Lower leg skin (tissue), 4 donors: ENCODE measurements at regions not wholly inside any gene's neighbourhood (a gene's known extent, or its start where the extent isn't known, plus 50 kb on each side); places are given as distances from the start of the nearest gene placed in this dataset.
"Not testable (repeated sequence)": the region's sequence is repeated elsewhere in the genome, so short reads cannot be mapped to it uniquely, and the experiment has no call there.

Experiments used
- DNase-seq, 2 donors: peaks; one replicate each; pipeline ENCODE4 v3.0.0-alpha.2; 2019; ENCODE audit warnings: low spot score in 2 of 2
- H3K4me3 ChIP-seq: fragments of 200-600 bp; sonication (generic); 2 replicates; pipeline ENCODE4 v1.5.1; 2017; ENCODE audit warnings: mild to moderate bottlenecking, low read depth; ENCODE audit not compliant: poor library complexity, severe bottlenecking
- POLR2A ChIP-seq, 2 donors: fragments of 450-650 bp; IDR thresholded peaks; one replicate each; pipeline ENCODE4 v1.6.1; 2016 to 2017; ENCODE audit warnings: antibody characterized with exemption in 2 of 2, mild to moderate bottlenecking in 1 of 2, moderate library complexity in 1 of 2
- WGBS, 2 donors: methylation state at CpG; one replicate each; pipeline ENCODE4 v1.1.5; 2018; 5-methylcytosine and 5-hydroxymethylcytosine counted together
- intact Hi-C: fragments of 100-400 bp; cut with DNase I; formaldehyde crosslinking; loops from one replicate; pipeline ENCODE4 v1.15.0; 2023; ENCODE audit warnings: low total_unique reads
- TF ChIP-seq, protein P1 (sequence below), 3 donors: fragments of 450-650 bp; IDR thresholded peaks; one replicate each; pipeline ENCODE4 v1.5.1; 2016; ENCODE audit warnings: antibody characterized with exemption in 3 of 3, mild to moderate bottlenecking in 3 of 3, moderate library complexity in 2 of 3

DNA sequence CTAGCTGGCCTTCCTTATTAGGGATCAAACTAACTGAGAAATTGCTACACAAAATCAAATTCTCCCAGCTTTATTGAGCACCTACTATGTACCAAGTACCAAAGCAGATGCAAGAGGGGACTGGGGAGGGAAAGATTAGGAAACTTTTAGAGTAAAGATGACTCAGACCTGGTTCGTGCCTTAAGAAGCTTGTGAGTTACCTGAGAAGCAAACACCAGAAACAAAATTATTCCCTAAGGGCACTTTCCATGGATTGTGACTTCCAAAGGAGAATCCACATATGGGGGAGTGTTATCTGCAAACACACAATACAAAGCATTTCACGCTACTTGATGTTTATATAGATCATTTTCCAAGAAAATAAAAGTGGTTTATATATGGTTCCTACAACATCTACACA, 326.9 kb upstream of the HNRNPA3 start:
- 50 to 64% methylated on average over 2 of the region's 2 CpGs for WGBS, 2 donors
- no peak for TF ChIP-seq POLR2A (IDR thresholded peaks at IDR 0.05)
- TF ChIP-seq, protein P1, sequence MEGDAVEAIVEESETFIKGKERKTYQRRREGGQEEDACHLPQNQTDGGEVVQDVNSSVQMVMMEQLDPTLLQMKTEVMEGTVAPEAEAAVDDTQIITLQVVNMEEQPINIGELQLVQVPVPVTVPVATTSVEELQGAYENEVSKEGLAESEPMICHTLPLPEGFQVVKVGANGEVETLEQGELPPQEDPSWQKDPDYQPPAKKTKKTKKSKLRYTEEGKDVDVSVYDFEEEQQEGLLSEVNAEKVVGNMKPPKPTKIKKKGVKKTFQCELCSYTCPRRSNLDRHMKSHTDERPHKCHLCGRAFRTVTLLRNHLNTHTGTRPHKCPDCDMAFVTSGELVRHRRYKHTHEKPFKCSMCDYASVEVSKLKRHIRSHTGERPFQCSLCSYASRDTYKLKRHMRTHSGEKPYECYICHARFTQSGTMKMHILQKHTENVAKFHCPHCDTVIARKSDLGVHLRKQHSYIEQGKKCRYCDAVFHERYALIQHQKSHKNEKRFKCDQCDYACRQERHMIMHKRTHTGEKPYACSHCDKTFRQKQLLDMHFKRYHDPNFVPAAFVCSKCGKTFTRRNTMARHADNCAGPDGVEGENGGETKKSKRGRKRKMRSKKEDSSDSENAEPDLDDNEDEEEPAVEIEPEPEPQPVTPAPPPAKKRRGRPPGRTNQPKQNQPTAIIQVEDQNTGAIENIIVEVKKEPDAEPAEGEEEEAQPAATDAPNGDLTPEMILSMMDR (IDR thresholded peaks at IDR 0.05), result no peak
- no peak overlapping the region for H3K4me3 ChIP-seq
- no peak for DNase-seq
- intact Hi-C loops, result no loop called here

DNA sequence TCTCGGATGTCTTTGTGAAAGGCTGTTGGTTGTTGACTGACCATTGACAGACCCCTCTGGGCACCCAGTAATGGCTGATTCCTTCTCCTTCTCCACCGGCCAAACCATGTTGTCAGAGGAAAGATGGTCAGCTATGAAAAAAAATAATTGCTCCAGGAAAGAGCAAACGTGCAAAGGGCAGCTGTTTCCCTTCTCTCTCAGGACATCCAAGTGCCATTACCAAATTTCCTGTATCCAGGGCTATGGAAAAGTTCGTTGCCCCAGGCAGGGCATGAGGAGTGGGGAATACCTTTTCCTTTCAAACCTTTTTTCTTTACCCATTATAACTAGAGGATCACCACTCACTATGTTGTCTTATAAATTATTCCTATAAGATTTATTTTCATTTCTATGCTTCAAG, 321.5 kb upstream of the HNRNPA3 start:
- intact Hi-C loops, result no loop called here
- WGBS, 2 donors, result 33 to 36% methylated on average over 4 of the region's 4 CpGs
- no peak for DNase-seq
- no peak for TF ChIP-seq POLR2A (IDR thresholded peaks at IDR 0.05)
- TF ChIP-seq, protein P1 (IDR thresholded peaks at IDR 0.05), result no peak
- no peak overlapping the region for H3K4me3 ChIP-seq

DNA sequence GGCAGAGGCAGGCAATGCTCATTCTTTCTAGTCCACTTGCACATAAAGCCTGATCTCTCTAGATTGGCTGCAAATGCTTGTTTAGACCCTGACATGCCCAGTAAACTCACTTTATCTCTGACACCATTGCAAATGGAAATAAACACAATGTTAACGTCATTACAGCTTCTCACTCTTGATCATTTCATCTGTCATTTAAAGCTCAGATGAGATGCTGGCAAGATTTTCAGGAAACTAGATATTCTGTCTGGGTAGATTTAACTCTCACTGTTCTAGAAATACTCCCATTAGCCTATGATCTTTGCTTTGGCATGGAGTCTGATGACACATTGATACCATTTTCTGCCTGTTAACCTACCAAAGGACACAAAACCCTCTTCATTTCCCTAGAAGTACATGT, 320.7 kb upstream of the HNRNPA3 start:
- TF ChIP-seq, protein P1 (IDR thresholded peaks at IDR 0.05), result no peak
- TF ChIP-seq POLR2A (IDR thresholded peaks at IDR 0.05), result no peak
- no peak overlapping the region for H3K4me3 ChIP-seq
- DNase-seq, result no peak
- WGBS, 2 donors, result 15 to 43% methylated on average over 1 of the region's 1 CpG
- intact Hi-C loops, result no loop called here

DNA sequence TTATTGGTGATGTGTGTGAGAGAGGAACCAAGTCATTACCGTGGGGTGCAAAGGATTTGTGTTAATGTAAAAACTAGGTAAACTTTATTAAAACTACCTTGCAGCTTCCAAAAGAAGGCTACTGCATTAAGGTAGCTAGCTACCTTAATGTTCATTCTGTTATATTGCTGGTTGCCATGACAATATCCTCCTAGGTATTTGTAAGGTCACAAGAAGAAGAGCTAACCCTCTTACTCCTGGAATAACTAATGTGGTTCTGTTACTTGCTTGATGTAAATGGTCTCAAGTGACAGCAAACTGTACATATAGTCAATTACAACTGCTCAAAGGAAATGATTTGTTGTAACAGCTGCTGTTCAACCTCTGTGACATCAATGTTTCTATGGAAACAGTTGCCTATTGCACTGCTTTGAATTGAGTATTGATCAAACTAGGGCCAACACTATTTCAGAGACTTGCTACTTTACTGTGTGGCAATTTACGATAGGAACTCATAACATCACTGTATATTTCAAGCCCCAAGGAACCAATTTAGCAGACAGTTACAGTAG, 319.8 kb upstream of the HNRNPA3 start:
- TF ChIP-seq, protein P1 (IDR thresholded peaks at IDR 0.05), result no peak
- no peak for TF ChIP-seq POLR2A (IDR thresholded peaks at IDR 0.05)
- no peak for DNase-seq
- no peak overlapping the region for H3K4me3 ChIP-seq
- WGBS, 2 donors, result 76 to 77% methylated on average over 2 of the region's 2 CpGs
- intact Hi-C loops, result no loop called here

DNA sequence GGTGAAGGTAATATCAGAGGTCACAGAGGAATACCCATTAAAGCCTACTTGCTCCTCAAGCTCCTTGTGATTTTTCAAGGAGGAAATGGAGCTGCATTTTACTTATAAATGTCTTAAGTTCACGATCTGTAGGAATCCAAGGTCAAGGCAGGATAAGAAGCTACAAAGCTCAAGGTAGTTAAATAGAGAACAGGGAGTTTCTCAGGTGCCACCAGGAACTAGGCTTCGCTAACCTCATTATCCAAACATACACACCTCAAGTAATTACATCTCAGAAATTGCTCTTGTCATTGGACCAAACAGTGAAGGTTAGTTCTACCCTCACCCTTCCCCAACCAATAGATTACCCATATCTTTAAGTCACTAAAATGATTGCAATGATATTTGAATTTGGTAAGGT, 317.4 kb upstream of the HNRNPA3 start:
- no peak overlapping the region for H3K4me3 ChIP-seq
- DNase-seq, result no peak
- WGBS, 2 donors, result 89 to 95% methylated on average over 2 of the region's 2 CpGs
- TF ChIP-seq, protein P1 (IDR thresholded peaks at IDR 0.05), result no peak
- no peak for TF ChIP-seq POLR2A (IDR thresholded peaks at IDR 0.05)
- intact Hi-C loops, result no loop called here

DNA sequence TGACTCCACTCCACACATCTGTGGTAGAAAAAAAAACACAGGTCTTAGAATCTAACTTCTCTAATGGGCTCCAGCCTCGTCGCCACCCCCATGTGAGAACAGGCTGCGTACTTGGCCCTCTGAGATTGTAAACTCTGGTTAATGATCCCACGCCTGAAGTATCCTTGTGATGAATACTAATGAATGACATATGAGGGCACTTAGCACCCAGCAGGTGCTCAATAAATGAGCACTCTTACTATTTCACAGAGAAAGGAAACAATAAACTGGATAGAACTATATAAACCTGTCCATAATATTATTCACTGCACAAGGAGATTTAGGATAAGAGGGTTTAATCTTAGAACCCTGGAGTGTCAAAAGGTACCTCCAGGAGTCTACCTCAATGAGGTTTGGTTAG, 310.1 kb upstream of the HNRNPA3 start:
- no peak for TF ChIP-seq POLR2A (IDR thresholded peaks at IDR 0.05)
- TF ChIP-seq, protein P1 (IDR thresholded peaks at IDR 0.05), result no peak
- no peak for DNase-seq
- intact Hi-C loops, result no loop called here
- H3K4me3 ChIP-seq, result no peak overlapping the region
- 71 to 80% methylated on average over 4 of the region's 4 CpGs for WGBS, 2 donors

DNA sequence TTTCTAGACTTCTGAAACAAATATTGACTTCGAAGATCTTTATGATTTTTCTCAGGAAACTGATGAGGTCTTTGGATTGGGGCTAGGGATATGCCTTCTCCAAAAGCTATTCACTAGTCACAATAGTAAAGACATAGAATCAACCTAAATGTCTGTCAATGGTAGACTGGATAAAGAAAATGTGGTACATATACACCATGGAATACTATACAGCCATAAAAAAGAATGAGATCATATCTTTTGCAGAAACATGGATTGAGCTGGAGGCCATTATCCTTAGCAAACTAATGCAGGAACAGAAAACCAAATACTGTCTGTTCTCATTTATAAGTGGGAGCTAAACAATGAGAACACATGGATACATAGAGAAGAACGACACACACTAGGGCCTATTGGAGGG, 308.5 kb upstream of the HNRNPA3 start:
- H3K4me3 ChIP-seq, intact Hi-C loops, DNase-seq: not testable (repeated sequence)
- WGBS, 2 donors, result 94 to 97% methylated on average over 2 of the region's 2 CpGs
